ENCODE measurements at regions not wholly inside any gene's neighbourhood (a gene's known extent, or its start where the extent isn't known, plus 50 kb on each side); places are given as distances from the start of the nearest gene placed in this dataset.
A peak's percentile ranks its signal among the peaks of the same experiment; 100 is the strongest.

GRCh38 chr3:150296966-150297365 lies 111.1 kb upstream of the TSC22D2 start (continued):
- TF ChIP-seq ATF6 (CRISPR knock-in tag; IDR thresholded peaks at IDR 0.05): no peak
- TF ChIP-seq, protein P1, sequence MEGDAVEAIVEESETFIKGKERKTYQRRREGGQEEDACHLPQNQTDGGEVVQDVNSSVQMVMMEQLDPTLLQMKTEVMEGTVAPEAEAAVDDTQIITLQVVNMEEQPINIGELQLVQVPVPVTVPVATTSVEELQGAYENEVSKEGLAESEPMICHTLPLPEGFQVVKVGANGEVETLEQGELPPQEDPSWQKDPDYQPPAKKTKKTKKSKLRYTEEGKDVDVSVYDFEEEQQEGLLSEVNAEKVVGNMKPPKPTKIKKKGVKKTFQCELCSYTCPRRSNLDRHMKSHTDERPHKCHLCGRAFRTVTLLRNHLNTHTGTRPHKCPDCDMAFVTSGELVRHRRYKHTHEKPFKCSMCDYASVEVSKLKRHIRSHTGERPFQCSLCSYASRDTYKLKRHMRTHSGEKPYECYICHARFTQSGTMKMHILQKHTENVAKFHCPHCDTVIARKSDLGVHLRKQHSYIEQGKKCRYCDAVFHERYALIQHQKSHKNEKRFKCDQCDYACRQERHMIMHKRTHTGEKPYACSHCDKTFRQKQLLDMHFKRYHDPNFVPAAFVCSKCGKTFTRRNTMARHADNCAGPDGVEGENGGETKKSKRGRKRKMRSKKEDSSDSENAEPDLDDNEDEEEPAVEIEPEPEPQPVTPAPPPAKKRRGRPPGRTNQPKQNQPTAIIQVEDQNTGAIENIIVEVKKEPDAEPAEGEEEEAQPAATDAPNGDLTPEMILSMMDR (IDR thresholded peaks at IDR 0.05): no peak
- no peak for TF ChIP-seq CBFB (CRISPR knock-in tag; IDR thresholded peaks at IDR 0.05; ENCODE audit: low read depth)
- TF ChIP-seq EMX1 (CRISPR knock-in tag; IDR thresholded peaks at IDR 0.05): no peak
- TF ChIP-seq SMAD3 (CRISPR knock-in tag; IDR thresholded peaks at IDR 0.05; ENCODE audit: borderline replicate concordance): no peak
- TF ChIP-seq, protein P2, sequence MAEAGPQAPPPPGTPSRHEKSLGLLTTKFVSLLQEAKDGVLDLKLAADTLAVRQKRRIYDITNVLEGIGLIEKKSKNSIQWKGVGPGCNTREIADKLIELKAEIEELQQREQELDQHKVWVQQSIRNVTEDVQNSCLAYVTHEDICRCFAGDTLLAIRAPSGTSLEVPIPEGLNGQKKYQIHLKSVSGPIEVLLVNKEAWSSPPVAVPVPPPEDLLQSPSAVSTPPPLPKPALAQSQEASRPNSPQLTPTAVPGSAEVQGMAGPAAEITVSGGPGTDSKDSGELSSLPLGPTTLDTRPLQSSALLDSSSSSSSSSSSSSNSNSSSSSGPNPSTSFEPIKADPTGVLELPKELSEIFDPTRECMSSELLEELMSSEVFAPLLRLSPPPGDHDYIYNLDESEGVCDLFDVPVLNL (CRISPR knock-in tag; IDR thresholded peaks at IDR 0.05; ENCODE audit: borderline replicate concordance, low read depth): no peak
- TF ChIP-seq ZNF512 (CRISPR knock-in tag; IDR thresholded peaks at IDR 0.05; ENCODE audit: borderline replicate concordance): no peak
- TF ChIP-seq ZNF671 (CRISPR knock-in tag; IDR thresholded peaks at IDR 0.05): no peak
- TF ChIP-seq, protein P3, sequence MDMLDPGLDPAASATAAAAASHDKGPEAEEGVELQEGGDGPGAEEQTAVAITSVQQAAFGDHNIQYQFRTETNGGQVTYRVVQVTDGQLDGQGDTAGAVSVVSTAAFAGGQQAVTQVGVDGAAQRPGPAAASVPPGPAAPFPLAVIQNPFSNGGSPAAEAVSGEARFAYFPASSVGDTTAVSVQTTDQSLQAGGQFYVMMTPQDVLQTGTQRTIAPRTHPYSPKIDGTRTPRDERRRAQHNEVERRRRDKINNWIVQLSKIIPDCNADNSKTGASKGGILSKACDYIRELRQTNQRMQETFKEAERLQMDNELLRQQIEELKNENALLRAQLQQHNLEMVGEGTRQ (CRISPR knock-in tag; IDR thresholded peaks at IDR 0.05): no peak
- no peak for TF ChIP-seq ZNF317 (CRISPR knock-in tag; IDR thresholded peaks at IDR 0.05; ENCODE audit: borderline replicate concordance, low read depth)
- TF ChIP-seq SP1 (CRISPR knock-in tag; conservative IDR thresholded peaks at IDR 0.05): no peak
- no peak for TF ChIP-seq ZNF281 (CRISPR knock-in tag; IDR thresholded peaks at IDR 0.05)
- no peak for TF ChIP-seq ATF1 (CRISPR knock-in tag; IDR thresholded peaks at IDR 0.05)
- TF ChIP-seq NFATC4 (CRISPR knock-in tag; IDR thresholded peaks at IDR 0.05): no peak
- TF ChIP-seq OVOL2 (CRISPR knock-in tag; IDR thresholded peaks at IDR 0.05; ENCODE audit: borderline replicate concordance): no peak

DNA sequence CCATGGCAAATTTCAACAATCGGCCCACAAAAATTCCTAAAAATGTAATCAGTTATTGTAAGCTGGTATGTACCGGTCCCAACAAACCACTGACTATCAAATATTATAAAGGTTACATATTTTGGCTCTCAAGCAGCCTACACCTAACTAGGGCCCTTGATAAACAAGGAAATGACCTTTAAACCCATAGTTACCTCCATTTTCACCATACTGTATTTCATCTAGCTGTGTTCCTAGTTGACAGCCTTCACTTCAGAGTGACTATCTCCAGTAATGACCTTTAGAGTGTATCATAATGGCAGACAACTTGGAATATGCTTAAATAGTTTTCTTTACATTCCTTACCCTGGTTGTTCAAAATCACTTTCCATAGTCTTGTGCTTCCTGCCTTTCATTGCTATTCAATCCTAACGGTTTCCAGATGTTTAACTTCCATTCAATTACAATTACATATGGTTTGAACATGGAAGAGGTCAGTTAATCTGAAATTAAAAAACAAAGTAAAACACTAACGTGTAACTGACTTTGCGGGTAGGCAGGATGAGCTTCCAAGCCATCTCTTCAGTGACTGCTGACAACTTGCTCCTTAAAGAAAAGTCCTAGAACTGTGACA lies 111.9 kb upstream of the TSC22D2 start:
- POLR2A ChIA-PET: interaction anchor here (0.9 kb wide), 1 partner anchor 11 kb away, joined by 3 read pairs; no protein-coding TSS in a partner anchor
- Mint-ChIP-seq H3K27ac (peak overlapping the region; percentile 6; the same call in 1 of the 2 replicates), H3K4me1 (peaks cover 42% of the 10 kb centered on the region), H3K4me3 (no peak overlapping the region), H3K9me3 (peaks cover 7% of the 10 kb centered on the region), H3K36me3 (no peaks in the 10 kb centered on the region), H3K27me3 (ENCODE audit: low read depth) (no peaks in the 10 kb centered on the region)
- CTCF ChIA-PET: interaction anchor here (1.0 to 3.3 kb wide), 8 partner anchors 9 to 199 kb away, joined by 3 to 24 read pairs (median 6); no protein-coding TSS in a partner anchor
- DNase-seq (ENCODE audit: low spot score): no peak
- no peak for ATAC-seq
- no peak for TF ChIP-seq FOXJ3 (CRISPR knock-in tag; IDR thresholded peaks at IDR 0.05; ENCODE audit: borderline replicate concordance)
- TF ChIP-seq, protein P2 (CRISPR knock-in tag; IDR thresholded peaks at IDR 0.05; ENCODE audit: borderline replicate concordance, low read depth): no peak
- no peak for TF ChIP-seq FOXK1 (CRISPR knock-in tag; IDR thresholded peaks at IDR 0.05)
- no peak for TF ChIP-seq NFE2L1 (CRISPR knock-in tag; IDR thresholded peaks at IDR 0.05)
- TF ChIP-seq ZNF425 (CRISPR knock-in tag; conservative IDR thresholded peaks at IDR 0.05): no peak
